GM12878 (cell line): ENCODE measurements at regions not wholly inside any gene's neighbourhood (a gene's known extent, or its start where the extent isn't known, plus 50 kb on each side); places are given as distances from the start of the nearest gene placed in this dataset.

ENCODE experiments used
- ATAC-seq: fragments of 200-7000 bp; cut with Tn5 transposase; 3 replicates; pipeline ENCODE4 v1.9.1; 2020; ENCODE audit warnings: mild to moderate bottlenecking, moderate library complexity
- BruUV-seq: library from RNA; stranded (reverse); fragments of 400-500 nt; replicated peaks from 2 replicates; lab custom pipeline; 2021; lab: Mats Ljungman, UMichigan
- CTCF ChIA-PET: fragments of 300-600 bp; sonication (Branson Sonifier 250); formaldehyde crosslinking; extraction: SDS; loops from one replicate; lab custom pipeline; 2021; ENCODE audit warnings: inconsistent platforms; lab: Yijun Ruan, JAX
- POLR2A ChIA-PET: fragments of 350-600 bp; formaldehyde crosslinking; extraction: SDS; loops from one replicate; lab custom pipeline; 2021; ENCODE audit warnings: inconsistent platforms; lab: Charles Lee
- RAD21 ChIA-PET: fragments of 300-600 bp; sonication (Branson Sonifier 250); formaldehyde crosslinking; loops from one replicate; lab custom pipeline; 2023; ENCODE audit warnings: antibody characterized with exemption; ENCODE audit not compliant: unreplicated experiment; lab: Charles Lee
- SMC1A ChIA-PET: fragments of 300-600 bp; sonication (Branson Sonifier 250); formaldehyde crosslinking; loops from one replicate; lab custom pipeline; 2023; ENCODE audit not compliant: unreplicated experiment, uncharacterized antibody; lab: Charles Lee
- DNase-seq: peaks from one replicate; pipeline ENCODE4 v3.0.0-alpha.2; 2011; ENCODE audit warnings: low read depth, low spot score
- FAIRE-seq: peaks from 3 replicates; lab custom pipeline; 2011; peaks lifted over from hg19 to GRCh38; lab: Jason Lieb, UNC
- H2AFZ ChIP-seq: 2 replicates; pipeline ENCODE4 v1.6.0; 2011; ENCODE audit warnings: low read depth, low read length, control low read depth; ENCODE audit not compliant: control insufficient read depth
- H3K27ac ChIP-seq: 2 replicates; pipeline ENCODE4 v1.5.1; 2011; ENCODE audit warnings: control low read depth; ENCODE audit not compliant: control insufficient read depth, insufficient read depth
- H3K27me3 ChIP-seq, 2 experiments: replicated peaks in 1 of 2; 2 replicates each; pipeline versions ENCODE4 v1.6.0 to v1.6.1; 2011; ENCODE audit warnings: low read length in 1 of 2; ENCODE audit not compliant: control insufficient read depth in 2 of 2, insufficient read depth in 2 of 2
- H3K36me3 ChIP-seq, 2 experiments: 2 replicates each; pipeline ENCODE4 v1.5.1; 2011; ENCODE audit warnings: low read length in 1 of 2; ENCODE audit not compliant: control insufficient read depth in 2 of 2, insufficient read depth in 2 of 2
- H3K4me1 ChIP-seq: 2 replicates; pipeline ENCODE4 v1.6.1; 2011; ENCODE audit warnings: mild to moderate bottlenecking, low read length, moderate library complexity, mixed read lengths; ENCODE audit not compliant: control insufficient read depth, insufficient read depth
- H3K4me2 ChIP-seq: 2 replicates; pipeline ENCODE4 v1.6.0; 2011; ENCODE audit warnings: control low read depth; ENCODE audit not compliant: control insufficient read depth, insufficient read depth
- H3K4me3 ChIP-seq: fragments of 200-600 bp; sonication (generic); 2 replicates; pipeline ENCODE4 v1.5.1; 2016
- H3K79me2 ChIP-seq: 2 replicates; pipeline ENCODE4 v1.6.0; 2011; ENCODE audit warnings: low read length; ENCODE audit not compliant: control insufficient read depth, insufficient read depth
- H3K9ac ChIP-seq: 2 replicates; pipeline ENCODE4 v1.8.0; 2011; ENCODE audit warnings: low read length, control low read depth, mixed read lengths; ENCODE audit not compliant: control insufficient read depth, insufficient read depth
- H3K9me3 ChIP-seq: replicated peaks from 3 replicates; pipeline ENCODE4 v1.5.1; 2011; ENCODE audit warnings: mild to moderate bottlenecking, low read length; ENCODE audit not compliant: control insufficient read depth, insufficient read depth
- H4K20me1 ChIP-seq: 2 replicates; pipeline ENCODE4 v1.6.0; 2011; ENCODE audit not compliant: control insufficient read depth, insufficient read depth
- BCL3 ChIP-seq: IDR thresholded peaks from 2 replicates; pipeline ENCODE4 v1.6.1; 2011; ENCODE audit warnings: borderline replicate concordance, low read depth, mild to moderate bottlenecking, moderate library complexity, low read length; ENCODE audit not compliant: insufficient read depth, poor library complexity, severe bottlenecking
- CREM ChIP-seq: IDR thresholded peaks from 2 replicates; pipeline ENCODE4 v1.6.1; 2014; ENCODE audit warnings: antibody characterized with exemption, low read depth
- EZH2 ChIP-seq: IDR thresholded peaks from 2 replicates; pipeline ENCODE4 v1.6.1; 2012; ENCODE audit warnings: low read depth, mild to moderate bottlenecking, control low read depth, inconsistent platforms, low read length, borderline replicate concordance; ENCODE audit not compliant: control insufficient read depth
- FOS ChIP-seq: IDR thresholded peaks from 3 replicates; pipeline ENCODE4 v1.6.1; 2011; ENCODE audit warnings: borderline replicate concordance; ENCODE audit not compliant: insufficient read length; ENCODE audit errors: extremely low read depth
- JUNB ChIP-seq: IDR thresholded peaks from 2 replicates; pipeline ENCODE4 v1.6.1; 2016; ENCODE audit warnings: antibody characterized with exemption, mild to moderate bottlenecking
- KAT2A ChIP-seq: conservative IDR thresholded peaks from 2 replicates; pipeline ENCODE4 v1.6.1; 2011; ENCODE audit warnings: low read depth, low read length; ENCODE audit not compliant: control insufficient read depth
- MEF2A ChIP-seq: IDR thresholded peaks from 2 replicates; pipeline ENCODE4 v1.6.1; 2011; ENCODE audit warnings: low read depth, mild to moderate bottlenecking, low read length, moderate library complexity; ENCODE audit not compliant: insufficient read depth
- NFIC ChIP-seq: IDR thresholded peaks from 2 replicates; pipeline ENCODE4 v1.6.1; 2012; ENCODE audit warnings: low read depth, mild to moderate bottlenecking, inconsistent platforms, low read length, moderate library complexity
- NR2C1 ChIP-seq: fragments of 450-650 bp; IDR thresholded peaks from 2 replicates; pipeline ENCODE4 v1.6.1; 2017; ENCODE audit warnings: antibody characterized with exemption, mild to moderate bottlenecking, moderate library complexity
- RELB ChIP-seq: fragments of 450-650 bp; IDR thresholded peaks from 2 replicates; pipeline ENCODE4 v1.6.1; 2017; ENCODE audit warnings: low read depth, mild to moderate bottlenecking, moderate library complexity
- RUNX3 ChIP-seq: IDR thresholded peaks from 2 replicates; pipeline ENCODE4 v1.6.1; 2012; ENCODE audit warnings: low read length, inconsistent platforms
- WGBS: methylation state at CpG from one replicate; pipeline ENCODE4 v1.1.6; 2016; ENCODE audit warnings: low lambda C conversion rate; ENCODE audit not compliant: insufficient replicate concordance, insufficient coverage; ENCODE audit errors: missing lambda C conversion rate; 5-methylcytosine and 5-hydroxymethylcytosine counted together
- in situ Hi-C: fragments of 300-500 bp; cut with MboI; formaldehyde crosslinking; loops from 9 replicates; pipeline ENCODE4 v1.14.3; 2018; ENCODE audit warnings: mixed read lengths
- intact Hi-C: fragments of 100-400 bp; cut with micrococcal nuclease; formaldehyde crosslinking; loops from one replicate; pipeline ENCODE4 v1.14.2; 2022; ENCODE audit not compliant: unreplicated experiment

- TF ChIP-seq KAT2A: no peak
- no peak for TF ChIP-seq RELB
- TF ChIP-seq NR2C1: no peak
- TF ChIP-seq BCL3: no peak
Measured at GRCh38 chr5:112063856-112064255, 306.9 kb upstream of the NREP start (continued).

GRCh38 chr5:112063191-112063590 lies 306.2 kb upstream of the NREP start:
- no peaks in the 10 kb centered on the region; the same call in 1 of the 2 replicates for H3K4me1 ChIP-seq
- H3K4me2 ChIP-seq: no peak overlapping the region
- ChIA-PET CTCF (no interaction called here), RAD21 (no interaction called here), SMC1A (no interaction called here), POLR2A (no interaction called here)
- H3K27me3 ChIP-seq: no peaks in the 10 kb centered on the region
- in situ Hi-C loops: no loop called here
- H3K79me2 ChIP-seq: no peaks in the 10 kb centered on the region
- no peak overlapping the region for H3K27ac ChIP-seq
- H3K9ac ChIP-seq: no peak overlapping the region
- intact Hi-C loops: loop anchor here (2.0 kb wide), 1 partner anchor 84 kb away; no protein-coding TSS in a partner anchor
- H3K36me3 ChIP-seq: no peaks in the 10 kb centered on the region
- H3K4me3 ChIP-seq: no peak overlapping the region
- H2AFZ ChIP-seq: no peak overlapping the region
- DNase-seq (no peak), ATAC-seq (peak; percentile 48), FAIRE-seq (no peak)
- BruUV-seq: no TSS peak
- no peaks in the 10 kb centered on the region for H3K9me3 ChIP-seq
- WGBS: 0% methylated on average over 2 of the region's 2 CpGs
- H4K20me1 ChIP-seq: no peaks in the 10 kb centered on the region
- TF ChIP-seq EZH2 (no peak), MEF2A (peak; percentile 73), FOS (no peak), CREM (peak; percentile 9; the same call in 1 of the 2 replicates), JUNB (peak; percentile 71), NFIC (peak; percentile 54; the same call in 1 of the 2 replicates), RUNX3 (peak; percentile 40; the same call in 1 of the 2 replicates)
